OCI-LY3 (cell line): ENCODE measurements at regions not wholly inside any gene's neighbourhood (a gene's known extent, or its start where the extent isn't known, plus 50 kb on each side); places are given as distances from the start of the nearest gene placed in this dataset.

Experiments used
- CTCF ChIP-seq: fragments of 200-600, 300-600 bp; sonication (generic); IDR thresholded peaks from 2 replicates; pipeline ENCODE4 v1.5.1; 2014; ENCODE audit warnings: antibody characterized with exemption, low read length, low read depth
- EZH2phosphoT487 ChIP-seq: fragments of 200-600 bp; shearing (Covaris generic); IDR thresholded peaks from 2 replicates; pipeline ENCODE4 v1.6.1; 2018; ENCODE audit warnings: antibody characterized with exemption, mixed run types, low read depth

- no peak for TF ChIP-seq CTCF
- no peak for TF ChIP-seq EZH2phosphoT487
These were observed 89.0 kb upstream of the ZNF804B start for GRCh38 chr7:88670536-88670935.
